HG02588 (cell line): ENCODE measurements at regions not wholly inside any gene's neighbourhood (a gene's known extent, or its start where the extent isn't known, plus 50 kb on each side); places are given as distances from the start of the nearest gene placed in this dataset.
"Not testable (repeated sequence)": the region's sequence is repeated elsewhere in the genome, so short reads cannot be mapped to it uniquely, and the experiment has no call there.

ENCODE experiments used
- ATAC-seq: cut with Tn5 transposase; IDR thresholded peaks from one replicate; pipeline ENCODE4 v1.9.1; 2021; ENCODE audit warnings: mild to moderate bottlenecking, moderate library complexity; ENCODE audit not compliant: unreplicated experiment

DNA sequence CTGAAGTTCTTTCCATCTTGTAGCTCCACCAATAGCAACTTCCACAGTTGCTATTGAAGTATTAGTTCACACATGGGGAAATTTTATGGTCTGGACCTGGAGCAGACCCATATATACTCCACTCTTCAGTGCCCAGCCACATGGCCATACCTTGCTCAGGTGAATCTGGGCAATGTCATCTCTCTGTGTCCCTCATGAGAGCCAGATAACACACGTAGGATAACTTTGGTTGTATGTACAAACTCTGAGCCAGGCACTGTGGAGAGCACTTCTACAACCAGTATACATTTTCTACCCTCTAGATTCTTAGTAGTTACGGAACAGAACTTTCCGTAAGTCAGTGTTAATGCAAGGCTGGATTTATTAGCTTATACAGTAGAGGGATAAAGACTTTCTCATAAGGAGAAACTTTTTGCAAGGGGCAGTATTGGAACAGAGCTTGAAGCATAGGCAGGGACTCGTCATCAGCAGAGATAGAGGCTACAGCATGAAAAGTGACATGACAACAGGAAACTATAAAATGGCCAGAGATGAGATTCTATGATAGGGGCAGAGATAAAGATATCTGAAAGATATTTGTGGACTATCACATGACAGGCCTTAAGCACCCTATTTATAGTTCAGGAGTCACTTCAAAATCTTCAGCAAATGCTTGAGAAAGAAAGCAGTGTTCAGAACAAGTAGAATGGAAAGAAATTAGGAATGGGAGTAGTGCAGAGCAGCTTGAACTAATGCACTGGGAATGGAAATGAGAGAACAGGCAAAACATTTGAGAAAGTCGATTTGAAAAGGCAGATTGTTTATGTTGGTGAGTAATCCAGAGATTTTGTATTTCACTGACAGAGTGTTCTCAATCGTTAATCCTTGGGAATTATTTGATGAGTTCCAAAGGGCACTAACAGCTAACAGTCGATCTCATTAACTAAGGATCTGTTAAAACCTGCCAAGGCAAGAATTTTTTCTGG lies 481.8 kb downstream of the USP25 start:
- ATAC-seq: no peak

DNA sequence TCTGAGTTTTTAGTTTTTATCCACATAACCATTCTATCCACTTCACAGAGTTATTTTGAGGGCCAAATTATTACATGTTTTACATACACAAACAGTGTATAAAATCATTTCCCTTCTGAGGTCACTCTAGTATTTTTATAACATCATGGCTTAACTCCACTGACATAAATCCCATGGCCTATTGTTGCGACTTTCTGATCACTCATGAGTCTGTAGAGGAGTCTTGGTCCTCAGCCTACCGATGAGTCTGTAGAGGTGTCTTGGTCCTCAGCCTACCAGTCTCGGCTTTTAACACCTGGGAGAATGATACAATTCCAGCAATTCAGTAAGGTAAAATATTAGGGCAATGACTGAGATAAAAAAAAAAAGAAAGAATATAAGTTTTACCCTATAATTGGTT lies 483.7 kb downstream of the USP25 start:
- ATAC-seq: no peak

DNA sequence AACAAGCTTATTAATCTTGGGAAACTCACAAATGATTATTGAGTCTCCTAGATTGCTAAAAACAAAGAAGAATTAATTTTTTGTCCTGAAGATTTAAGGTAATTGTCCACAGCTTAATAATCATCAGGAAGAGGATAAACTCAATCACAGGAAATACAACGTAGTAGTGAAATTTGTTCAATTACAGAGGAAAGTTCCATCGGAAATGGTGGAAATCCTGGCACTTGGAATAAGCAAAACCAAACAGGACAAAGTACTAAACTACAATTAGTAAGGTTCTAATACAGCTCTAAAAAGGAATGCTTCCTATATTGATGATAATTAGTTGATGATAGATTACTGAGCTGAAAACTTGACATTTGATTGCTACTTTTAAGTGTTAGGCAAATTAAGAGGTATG lies 485.4 kb downstream of the USP25 start:
- ATAC-seq: no peak

DNA sequence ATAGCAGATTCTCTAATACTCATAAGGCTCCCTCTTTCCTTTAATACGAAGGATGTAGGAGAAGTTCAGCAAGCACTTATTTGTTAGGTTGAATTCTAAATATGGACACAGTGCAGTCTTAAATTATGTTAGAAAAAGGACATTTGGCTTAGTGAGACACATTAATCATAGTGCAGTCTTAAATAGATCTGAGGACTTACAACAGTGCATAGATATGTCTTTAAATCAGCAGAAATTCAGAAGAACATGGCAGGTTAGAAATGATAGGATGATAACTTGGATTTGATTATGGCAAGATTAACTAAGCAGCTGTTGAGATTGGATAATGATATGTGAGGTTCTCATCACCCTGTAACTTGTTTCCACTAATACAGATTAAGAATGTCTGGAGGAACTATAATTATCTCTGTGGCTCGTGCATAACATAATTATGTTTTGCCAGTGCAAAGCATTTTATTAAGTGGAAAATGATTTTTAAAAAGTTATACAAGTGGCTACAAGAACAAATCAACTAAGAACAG lies 485.9 kb downstream of the USP25 start:
- no peak for ATAC-seq

DNA sequence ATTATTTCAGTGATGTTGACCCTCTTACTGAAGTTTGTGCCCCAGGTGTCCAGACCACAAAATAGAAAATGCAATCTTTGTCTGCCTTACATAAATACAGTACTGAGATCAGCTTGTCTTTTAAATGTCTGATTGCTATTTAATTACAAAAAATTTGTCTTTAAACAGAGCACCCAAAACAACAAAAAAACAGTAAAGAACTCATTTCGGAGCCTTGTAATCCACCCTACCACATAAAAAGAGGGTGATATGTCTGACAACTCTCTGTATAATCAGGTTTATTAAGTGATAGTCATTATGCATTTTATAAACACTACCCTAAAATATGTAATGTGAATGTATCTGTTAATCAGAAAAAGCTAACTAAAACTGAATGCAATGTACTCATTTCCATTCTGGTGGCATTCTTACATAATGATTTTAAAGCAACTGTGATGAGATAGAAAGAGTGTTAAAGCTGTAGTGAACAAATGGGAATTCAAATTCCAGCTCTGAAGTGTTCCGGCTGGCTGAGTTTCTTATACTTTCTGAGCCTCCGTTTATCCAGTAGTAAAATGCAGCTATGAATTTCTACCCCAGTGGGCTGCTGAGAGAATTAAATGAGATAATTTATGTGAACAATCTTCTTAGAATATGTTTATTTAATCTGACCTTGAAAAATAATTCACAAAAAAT lies 486.6 kb downstream of the USP25 start:
- no peak for ATAC-seq

DNA sequence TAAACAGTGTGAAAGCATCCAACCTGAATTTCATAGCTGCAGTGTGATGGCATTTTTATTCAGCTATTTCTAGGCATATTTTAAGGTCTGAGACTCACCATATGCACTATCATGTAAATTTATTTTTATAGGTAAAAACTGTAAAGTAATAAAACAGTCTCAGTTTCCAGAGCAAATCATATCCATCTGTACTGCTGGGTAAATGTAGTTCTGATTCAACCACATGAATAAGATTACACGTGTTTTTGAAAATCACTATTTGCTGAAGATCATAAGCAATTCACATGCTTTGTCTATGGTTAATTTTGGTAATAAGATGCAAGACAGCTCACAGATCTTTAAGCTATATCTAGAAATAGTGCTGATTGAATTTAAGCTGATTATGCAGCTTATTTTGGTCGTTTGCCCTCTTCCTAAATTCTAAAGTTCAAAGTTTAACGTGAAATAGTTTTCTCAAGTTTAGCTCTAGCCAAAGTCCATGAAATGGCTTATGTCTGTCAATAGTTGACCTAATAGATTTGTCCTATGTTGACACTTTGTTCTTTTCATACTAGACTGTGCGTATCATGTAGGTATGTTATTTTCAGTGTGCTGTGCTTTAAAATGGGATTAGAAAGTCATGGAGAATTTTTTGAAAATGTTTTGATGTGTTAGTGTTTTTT lies 489.0 kb downstream of the USP25 start:
- ATAC-seq: no peak

DNA sequence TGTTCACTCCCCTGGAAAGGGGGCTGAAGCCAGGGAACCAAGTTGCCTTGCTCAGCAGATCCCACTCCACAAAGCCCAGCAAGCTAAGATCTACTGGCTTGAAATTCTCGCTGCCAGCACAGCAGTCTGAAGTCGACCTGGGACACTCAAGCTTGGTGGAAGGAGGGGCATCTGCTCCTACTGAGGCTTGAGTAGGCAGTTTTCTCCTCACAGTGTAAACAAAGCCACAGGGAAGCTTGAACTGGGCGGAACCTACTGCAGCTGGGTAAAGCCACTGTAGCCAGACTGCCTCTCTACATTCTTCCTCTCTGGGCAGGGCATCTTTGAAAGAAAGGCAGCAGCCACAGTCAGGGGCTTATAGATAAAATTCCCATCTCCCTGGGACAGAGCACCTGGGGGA lies 495.0 kb downstream of the USP25 start:
- ATAC-seq: not testable (repeated sequence)

DNA sequence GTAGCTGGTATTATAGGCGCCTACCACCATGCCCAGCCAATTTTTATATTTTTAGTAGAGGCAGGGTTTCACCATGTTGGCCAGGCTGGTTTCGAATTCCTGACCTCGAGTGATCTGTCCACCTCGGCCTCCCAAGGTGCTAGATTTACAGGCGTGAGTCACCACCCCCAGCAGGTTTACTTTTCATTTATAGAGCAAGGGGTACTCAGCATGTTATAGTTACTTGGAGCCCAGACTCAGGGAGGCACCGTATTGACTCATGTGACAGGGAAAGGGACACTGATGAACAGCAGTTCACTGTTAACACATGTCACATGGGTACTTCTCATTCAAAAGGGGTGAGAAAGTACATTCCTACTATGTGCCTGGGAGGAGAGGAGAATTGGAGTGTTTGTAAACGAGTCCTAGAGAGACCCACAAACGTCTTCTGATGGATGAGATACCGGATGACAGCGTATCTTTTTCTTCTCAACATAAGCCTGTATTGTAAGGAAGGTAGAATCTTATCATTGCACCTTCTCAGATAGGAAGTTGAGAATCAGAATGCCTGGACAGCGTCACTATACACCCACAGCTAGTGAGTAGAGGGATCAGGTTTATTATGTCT lies 510.0 kb downstream of the USP25 start:
- ATAC-seq: no peak

DNA sequence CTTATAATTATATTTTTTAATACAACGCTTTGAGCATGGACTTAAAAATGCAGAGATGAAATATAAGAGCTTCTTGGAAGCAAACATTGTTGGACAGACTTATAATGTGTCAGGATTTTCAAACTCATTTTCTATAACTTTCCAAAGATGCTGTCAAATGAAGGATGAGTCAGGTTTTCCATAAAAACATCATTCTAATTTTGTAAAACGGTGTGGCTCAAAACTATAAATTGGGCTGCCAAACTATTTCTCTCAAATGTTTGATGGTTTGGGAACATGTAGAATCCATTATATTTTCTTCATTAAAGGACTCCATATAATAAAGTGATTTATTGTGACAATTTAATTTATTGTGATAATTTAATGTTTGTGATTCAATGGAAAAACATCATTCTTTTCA lies 511.2 kb downstream of the USP25 start:
- ATAC-seq: no peak

DNA sequence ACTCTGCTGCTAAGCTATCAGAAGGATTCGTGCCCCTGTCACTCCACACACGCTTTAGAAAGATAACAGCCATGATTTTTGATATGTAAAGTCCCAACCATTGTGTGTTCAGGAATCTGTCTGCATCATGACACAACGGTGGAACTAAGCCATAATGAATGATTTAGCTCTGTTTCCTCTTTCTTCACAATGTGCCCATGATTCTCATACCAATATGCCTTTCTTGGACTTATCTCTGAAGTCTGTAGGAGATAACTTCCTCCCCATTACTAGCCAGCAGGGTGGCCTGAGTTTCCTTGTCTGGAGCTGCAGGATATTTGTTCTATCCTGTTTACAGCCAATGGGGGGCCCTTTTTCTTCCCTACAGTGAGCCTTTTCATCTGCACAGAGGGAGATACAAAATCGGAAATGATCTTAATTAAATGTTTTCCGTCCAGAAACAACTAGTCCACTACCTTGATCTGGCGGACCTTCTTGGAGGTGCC lies 511.7 kb downstream of the USP25 start:
- ATAC-seq: no peak

DNA sequence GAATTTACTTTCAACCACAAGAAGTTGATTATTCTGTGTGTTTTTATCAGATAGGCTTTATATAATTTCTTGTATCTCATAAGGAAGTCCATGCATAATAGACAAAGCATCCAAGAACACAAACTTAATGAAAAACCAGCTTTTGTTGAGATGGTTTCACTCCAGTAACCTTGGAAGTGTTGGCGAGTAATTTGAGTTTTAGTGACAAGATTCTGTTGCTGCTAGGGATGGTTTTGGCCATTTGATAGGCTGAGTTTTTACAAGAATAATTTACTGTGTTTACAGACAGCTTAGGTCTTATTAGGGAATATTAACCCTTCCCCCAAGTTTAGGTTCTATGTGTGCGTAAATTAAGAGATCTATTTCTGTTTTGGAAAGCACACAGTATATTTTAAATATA lies 513.6 kb downstream of the USP25 start:
- ATAC-seq: no peak

DNA sequence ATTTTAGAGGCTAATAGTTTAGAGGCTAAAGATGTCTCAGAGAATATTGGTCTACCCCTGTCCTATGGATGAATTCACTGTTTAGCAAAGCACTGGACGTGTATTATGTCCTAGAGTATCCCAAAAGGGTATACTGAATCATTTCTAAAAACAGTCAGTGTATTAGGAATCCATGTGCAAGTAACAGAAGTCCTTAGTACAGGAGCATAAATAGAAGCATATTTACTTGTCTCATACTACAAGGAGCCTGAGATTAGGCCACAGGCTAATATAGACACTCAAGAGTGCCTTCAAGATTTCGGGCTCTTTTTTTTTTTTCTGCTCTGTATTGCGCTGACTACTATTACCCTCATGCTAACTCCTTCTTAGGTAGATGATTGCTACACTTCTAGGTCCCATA lies 518.9 kb downstream of the USP25 start:
- ATAC-seq: no peak

DNA sequence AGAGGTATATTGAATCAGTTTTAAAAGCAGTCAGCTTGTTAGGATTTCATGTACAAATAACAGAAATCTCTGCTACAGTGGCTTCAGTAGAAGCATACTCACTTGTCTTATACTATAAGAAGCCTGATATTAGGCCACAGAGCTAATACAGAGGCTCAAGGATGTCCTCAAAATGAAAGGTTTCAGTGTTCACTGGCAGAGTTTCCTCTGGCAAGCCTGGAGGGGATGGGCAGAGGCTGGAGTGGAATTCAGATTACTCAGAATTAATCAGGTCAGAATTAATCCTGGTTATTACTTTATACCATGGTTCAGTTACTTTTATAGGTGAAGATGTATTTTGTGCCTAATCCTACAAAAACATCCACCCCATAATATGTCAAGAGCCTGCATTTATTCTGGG lies 520.5 kb downstream of the USP25 start:
- ATAC-seq: no peak

DNA sequence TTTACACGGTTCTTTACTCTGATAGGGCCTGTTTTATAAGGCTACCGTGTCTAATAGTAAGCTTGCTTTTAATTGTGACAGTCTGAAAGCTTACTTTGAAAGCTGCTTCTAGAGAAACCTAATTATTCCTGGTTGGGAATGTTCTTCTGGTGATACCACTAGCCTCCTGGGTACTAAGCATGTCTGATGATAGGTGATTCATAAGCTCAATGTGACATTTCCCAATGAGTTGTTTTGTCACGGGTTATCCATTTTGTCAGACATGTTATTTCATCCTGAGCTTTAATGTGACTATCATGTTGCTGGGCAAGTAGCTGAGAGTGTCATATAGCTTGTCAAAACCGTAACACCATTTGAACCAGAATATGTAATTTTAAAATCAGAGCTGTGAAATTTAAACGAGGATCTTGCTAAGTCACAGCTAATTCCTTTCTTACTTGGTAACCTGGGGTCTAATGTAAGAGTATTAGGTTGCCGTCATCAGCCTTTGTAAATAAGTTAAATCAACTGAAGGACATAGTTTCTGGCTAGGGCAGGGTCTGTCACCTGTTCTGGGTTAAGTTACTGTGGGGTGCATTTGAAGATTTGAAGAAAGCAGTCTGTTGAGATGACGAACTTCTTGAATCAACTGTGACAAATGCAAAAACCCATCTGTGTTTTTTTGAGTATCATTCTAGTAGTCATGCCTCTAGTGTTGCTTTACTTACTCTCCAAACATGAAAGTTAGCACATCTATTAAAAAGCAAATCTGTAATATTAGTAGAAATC lies 529.2 kb downstream of the USP25 start:
- ATAC-seq: no peak

DNA sequence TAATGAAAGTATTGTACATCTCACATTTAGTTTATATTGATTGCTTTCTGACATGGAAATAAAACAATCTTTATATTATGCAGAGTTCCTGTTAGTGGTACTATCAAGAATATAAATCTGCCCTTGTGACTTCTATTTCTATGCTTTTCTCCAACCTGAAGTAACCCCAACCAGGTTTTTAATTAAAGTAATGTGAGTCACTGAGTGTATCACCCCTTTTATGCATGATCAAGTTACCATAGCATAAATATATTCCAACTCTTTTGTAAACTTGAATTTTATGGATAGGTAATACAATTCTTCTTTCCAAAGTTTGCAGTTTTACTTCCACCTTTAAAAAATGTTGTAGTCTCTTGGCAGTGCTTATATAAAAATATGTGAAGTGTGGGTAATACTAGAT lies 532.3 kb downstream of the USP25 start:
- ATAC-seq: no peak

DNA sequence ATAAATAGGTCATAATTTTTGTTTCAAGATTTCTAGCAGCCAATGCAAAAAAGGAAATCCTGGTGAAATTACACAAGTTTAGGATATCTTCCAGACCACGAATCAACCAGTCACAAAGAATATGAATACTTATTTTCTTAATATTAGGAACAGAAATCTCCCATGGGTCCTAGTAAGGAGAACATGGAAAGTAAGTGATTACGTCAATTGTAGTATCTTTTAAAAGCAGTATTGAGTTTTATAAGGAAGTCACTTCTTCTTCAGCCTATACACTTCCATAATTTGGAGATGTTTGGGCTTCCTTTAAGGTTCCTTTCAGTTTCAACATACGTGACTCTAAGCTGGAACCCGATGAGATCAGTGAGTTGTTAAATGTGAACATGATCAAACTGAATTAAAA lies 534.5 kb downstream of the USP25 start:
- ATAC-seq: no peak

DNA sequence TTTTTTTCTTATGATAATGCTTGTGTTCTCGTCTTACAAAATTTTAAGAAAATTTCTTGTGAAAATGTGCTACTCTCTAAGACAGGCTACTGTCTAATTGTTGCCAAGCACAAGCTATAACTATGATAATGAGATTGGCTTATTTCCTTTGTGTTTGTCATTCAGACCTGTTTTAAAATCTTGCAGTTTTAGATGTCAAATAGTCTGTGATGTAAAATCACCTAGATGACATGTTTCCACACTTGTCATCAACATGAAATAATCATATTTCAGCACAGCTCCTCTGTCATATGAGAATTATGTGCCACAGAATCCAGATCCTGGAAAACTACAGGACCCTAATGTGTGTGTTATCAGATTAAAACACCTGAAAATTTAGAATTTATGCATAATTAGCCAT lies 539.7 kb downstream of the USP25 start:
- ATAC-seq: no peak

DNA sequence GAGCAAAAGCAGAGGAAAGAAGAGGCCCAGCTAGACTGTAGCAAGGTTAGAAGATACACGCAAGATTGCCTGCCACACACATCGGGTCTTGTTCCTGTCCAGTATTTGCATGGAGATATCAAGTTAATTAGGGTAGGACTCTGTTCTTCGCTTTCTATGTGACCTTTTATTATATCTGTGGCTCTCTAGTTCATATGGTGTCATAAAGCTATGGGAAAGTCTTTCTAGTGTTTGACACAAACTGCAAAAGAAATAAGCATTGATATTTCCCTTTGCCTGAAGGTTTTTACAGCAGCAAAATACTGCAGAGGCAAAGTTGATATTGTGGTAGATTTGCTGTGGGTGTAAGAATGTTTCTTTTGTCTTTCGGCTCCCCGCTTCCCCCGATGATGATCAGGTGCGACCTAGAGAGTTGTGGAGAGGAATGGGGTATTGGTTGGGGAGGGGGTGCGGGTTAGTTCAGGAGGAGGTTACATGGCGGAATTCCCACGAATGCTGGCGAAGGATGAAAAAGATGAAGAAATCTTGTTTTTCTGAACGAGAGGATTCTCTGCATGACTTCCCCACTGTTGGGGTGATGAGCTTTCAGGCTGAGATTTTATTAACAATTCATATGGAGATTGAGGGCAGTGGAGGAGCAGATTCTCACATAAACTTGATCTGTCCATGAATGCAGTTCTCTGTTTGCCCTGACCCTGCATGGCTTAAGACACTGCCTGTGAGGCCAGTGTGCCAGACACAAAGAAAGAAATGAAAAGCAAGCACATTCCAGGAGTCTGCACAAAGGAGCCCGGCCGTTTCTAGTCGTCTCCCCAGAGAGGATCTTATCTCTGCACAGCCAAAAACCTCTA lies 550.2 kb downstream of the USP25 start:
- ATAC-seq: no peak

DNA sequence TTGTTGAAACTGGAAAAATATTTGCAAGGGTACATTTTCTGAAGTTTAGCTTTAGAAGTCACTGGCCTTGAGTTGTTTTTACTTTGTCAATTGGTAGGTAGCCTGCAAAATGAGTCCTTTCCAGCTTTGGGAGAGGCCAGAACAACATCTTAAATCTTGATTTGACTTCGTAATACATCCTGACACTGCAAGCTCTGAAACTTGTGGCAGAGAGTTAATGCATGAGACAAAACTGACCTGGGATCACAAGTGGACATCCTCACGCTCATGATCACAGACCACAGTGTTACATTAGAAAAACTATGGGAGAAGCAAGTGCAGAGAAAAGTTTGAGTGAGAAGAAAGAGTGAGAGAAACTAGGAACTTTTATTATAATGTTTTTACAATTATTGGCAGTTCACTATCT lies 550.9 kb downstream of the USP25 start:
- no peak for ATAC-seq
